ES-I3 (cell line): ENCODE measurements at regions not wholly inside any gene's neighbourhood (a gene's known extent, or its start where the extent isn't known, plus 50 kb on each side); places are given as distances from the start of the nearest gene placed in this dataset.
"Not testable (repeated sequence)": the region's sequence is repeated elsewhere in the genome, so short reads cannot be mapped to it uniquely, and the experiment has no call there.

Source experiments
- H3K36me3 ChIP-seq: 2 replicates; pipeline ENCODE4 v1.6.1; 2013; ENCODE audit warnings: mild to moderate bottlenecking, low read length, control low read depth, moderate library complexity; ENCODE audit not compliant: insufficient read depth
- H3K4me1 ChIP-seq: 2 replicates; pipeline ENCODE4 v1.6.1; 2013; ENCODE audit warnings: mild to moderate bottlenecking, control low read depth, low read length; ENCODE audit not compliant: insufficient read depth
- H3K9ac ChIP-seq: 2 replicates; pipeline ENCODE4 v1.6.1; 2013; ENCODE audit warnings: low read depth, mild to moderate bottlenecking, low read length, moderate library complexity
- H3K9me3 ChIP-seq: 2 replicates; pipeline ENCODE4 v1.6.1; 2013; ENCODE audit warnings: mild to moderate bottlenecking, low read length, moderate library complexity; ENCODE audit not compliant: control insufficient read depth, insufficient read depth

DNA sequence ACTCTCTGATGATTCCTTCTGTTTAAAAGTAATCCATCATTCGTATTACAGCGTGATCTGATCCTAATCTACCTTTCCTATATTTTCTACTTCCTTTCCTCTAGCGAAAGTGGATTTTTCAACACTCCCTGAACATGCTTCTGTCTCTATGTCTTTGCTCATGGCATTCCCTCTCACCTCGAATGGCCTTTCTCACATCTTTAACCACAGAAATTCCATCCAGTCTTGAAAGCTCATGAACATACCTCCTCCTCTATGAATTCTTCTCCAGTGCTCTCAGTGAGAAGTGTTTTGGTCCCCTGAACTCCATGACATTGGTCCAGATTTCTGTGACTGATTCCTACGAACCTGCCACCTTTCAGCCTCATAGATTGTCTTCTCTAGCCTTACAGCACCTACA is 323.2 kb downstream of the RAD51AP2 start:
- H3K4me1 ChIP-seq: no peaks in the 10 kb centered on the region
- H3K9me3 ChIP-seq: no peaks in the 10 kb centered on the region

DNA sequence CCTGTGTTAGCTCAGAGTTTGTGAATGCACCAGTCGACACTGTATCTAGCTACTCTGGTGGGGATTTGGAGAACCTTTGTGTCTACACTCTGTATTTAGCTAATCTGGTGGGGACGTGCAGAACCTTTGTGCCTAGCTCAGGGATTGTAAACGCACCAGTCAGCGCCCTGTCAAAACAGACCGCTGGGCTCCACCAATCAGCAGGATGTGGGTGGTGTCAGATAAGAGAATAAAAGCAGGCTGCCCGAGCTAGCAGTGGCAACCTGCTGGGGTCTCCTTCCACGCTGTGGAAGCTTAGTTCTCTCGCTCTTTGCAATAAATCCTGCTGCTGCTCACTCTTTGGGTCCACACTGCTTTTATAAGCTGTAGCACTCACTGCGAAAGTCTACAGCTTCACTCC is 324.2 kb downstream of the RAD51AP2 start:
- Histone ChIP-seq H3K9me3 (no peaks in the 10 kb centered on the region), H3K9ac (no peak overlapping the region; the same call in 1 of the 2 replicates), H3K4me1 (no peaks in the 10 kb centered on the region), H3K36me3 (no peaks in the 10 kb centered on the region)

More for the DNA sequence above, 323.2 kb downstream of the RAD51AP2 start:
- H3K36me3 ChIP-seq: no peaks in the 10 kb centered on the region
- H3K9ac ChIP-seq: no peak overlapping the region

DNA sequence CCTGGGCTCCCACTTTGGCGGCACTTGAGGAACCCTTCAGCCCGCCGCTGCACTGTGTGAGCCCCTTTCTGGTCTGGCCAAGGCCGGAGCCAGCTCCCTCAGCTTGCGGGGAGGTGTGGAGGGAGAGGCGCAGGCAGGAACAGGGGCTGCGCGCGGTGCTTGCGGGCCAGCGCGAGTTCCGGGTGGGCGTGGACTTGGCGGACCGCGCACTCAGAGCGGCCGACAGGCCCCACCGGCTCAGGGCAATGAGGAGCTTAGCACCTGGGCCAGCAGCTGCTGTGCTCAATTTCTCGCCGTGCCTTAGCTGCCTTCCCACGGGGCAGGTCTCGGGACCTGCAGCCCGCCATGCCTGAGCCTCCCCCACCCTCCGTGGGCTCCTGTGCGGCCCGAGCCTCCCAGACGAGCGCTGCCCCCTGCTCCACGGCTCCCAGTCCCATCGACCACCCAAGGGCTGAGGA is 324.8 kb downstream of the RAD51AP2 start:
- not testable (repeated sequence) for H3K36me3 ChIP-seq, H3K4me1 ChIP-seq, H3K9me3 ChIP-seq, H3K9ac ChIP-seq

DNA sequence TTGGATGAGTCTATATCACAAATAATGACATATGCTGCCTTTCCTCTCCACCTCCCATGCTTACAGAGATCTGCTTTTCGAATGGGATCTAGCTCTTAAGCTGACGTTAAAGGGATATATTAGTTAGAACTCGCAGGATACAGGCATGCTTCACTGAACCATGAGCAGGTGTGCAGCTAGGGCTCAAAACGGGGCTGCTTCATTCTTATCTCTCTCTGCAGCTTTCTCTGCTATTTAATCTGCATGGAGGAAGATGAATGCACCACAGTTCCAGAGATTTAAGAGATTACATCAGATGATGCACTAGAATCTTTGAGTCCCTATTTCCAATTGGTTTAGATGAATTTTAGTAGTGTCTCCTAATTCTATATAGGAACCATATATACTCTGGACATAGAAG is 327.0 kb downstream of the RAD51AP2 start:
- no peaks in the 10 kb centered on the region for H3K9me3 ChIP-seq

DNA sequence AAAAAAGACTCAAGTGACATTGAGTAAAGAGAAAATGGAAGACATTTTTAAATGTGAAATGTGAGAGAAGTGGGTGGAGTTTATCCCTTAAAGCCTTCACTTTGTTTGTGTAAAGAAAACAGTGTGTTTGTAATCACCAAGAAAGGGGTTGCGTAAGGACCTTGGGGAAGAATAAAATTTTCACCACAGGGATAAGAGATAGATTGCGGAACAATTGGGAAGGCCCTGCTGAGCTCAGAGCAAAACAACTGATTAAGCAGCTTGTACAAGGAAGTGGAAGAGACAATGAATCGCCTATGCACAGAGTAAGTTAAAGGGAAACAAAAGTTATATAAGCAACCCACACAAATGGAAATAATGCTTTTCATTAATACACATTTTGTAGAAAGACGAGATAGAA is 327.7 kb downstream of the RAD51AP2 start:
- Histone ChIP-seq H3K4me1 (no peaks in the 10 kb centered on the region), H3K9ac (no peak overlapping the region), H3K36me3 (no peaks in the 10 kb centered on the region), H3K9me3 (no peaks in the 10 kb centered on the region)

More for the DNA sequence above, 327.0 kb downstream of the RAD51AP2 start:
- no peaks in the 10 kb centered on the region for H3K4me1 ChIP-seq
- H3K36me3 ChIP-seq: no peaks in the 10 kb centered on the region
- no peak overlapping the region for H3K9ac ChIP-seq

DNA sequence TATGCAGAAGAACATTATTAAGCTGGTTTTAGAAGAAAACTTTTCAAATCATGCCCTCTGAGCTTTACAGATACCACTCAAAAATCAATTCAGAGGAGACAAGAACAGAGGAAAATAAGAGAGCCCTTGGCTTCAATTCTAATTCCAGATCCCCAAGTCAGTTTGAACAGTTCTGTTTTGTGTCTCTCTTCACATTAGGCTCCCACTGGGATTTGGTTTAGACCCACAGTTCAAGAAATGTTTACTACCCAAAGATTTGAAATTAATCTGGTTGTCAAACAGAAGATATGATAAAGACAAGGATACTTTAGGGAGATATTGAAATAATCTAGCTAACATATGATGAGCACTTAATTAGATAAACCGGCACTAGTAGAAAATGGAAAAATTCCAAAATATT is 329.5 kb downstream of the RAD51AP2 start:
- Histone ChIP-seq H3K9me3 (no peaks in the 10 kb centered on the region), H3K9ac (no peak overlapping the region), H3K36me3 (no peaks in the 10 kb centered on the region), H3K4me1 (no peaks in the 10 kb centered on the region)

DNA sequence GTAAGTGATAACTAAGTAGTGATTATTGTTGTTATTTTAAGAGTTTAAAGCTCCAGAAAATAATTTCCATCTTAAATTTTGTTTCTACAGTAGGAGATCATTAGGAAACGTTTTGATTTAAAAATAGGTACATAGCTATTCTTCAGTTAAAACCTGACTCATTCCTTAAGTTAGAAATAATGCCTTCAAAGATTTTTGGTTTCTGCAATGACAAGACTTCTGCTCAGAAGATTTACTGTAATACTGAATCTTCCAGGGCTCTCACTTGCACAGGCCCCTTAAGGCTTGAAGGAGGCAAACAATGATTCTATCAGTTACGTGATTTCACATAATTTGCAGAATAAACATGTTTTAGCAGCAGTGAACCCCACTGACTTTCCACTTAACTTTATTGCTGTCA is 333.7 kb downstream of the RAD51AP2 start:
- Histone ChIP-seq H3K9ac (no peak overlapping the region), H3K9me3 (no peaks in the 10 kb centered on the region), H3K36me3 (no peaks in the 10 kb centered on the region), H3K4me1 (no peaks in the 10 kb centered on the region)

DNA sequence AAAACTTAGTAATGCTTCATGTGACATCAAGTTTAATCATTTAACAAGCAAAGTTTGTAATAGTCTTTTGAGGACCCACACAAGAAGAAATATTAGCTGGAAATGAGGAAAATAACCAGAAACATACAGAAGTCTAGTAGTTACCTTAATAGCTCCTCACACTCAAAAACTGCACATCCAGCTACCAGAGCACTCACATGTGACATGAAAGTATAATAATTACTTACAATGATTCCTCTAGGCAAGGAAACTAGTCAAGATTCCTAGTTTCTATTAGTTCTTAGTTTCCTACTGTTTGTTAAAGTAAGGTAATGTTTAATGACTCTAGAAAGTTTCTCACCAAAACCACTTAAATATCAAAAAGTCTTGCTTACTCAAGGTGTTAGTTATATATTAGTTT is 335.8 kb downstream of the RAD51AP2 start:
- no peak overlapping the region for H3K9ac ChIP-seq
- H3K36me3 ChIP-seq: no peaks in the 10 kb centered on the region
- H3K9me3 ChIP-seq: no peaks in the 10 kb centered on the region
- H3K4me1 ChIP-seq: no peaks in the 10 kb centered on the region

DNA sequence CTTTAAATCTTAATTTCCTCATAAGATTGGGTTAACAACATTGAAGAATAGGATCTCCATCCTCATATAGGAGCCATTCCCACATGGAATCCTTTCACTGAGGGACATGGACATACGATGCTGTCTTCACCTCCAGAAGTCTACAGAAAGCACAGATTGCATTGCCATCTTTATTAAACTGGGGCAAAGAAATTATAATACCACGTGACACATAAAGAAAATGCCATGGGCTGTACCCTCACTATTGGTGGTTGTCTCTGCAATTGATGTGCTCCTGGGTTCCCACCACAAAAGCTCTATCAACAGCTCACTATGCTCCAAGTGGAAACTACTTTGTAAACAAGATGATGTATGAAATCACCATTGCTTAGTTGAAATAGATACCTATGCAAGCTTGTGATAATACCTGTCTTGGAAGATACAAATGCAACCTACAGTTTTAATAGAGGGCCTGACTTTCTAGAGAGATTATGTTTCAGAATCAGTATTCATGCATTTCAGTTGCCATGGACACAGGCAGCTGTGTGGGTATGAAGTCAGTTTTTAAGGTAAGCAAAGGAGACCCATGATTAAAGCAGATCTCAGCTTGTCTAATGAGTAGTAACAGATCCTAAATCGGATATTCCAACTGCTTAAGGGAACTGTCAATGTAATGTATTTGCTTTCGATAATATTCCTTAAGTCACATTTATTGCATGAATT is 337.0 kb downstream of the RAD51AP2 start:
- no peak overlapping the region for H3K9ac ChIP-seq
- no peaks in the 10 kb centered on the region for H3K4me1 ChIP-seq
- no peaks in the 10 kb centered on the region for H3K9me3 ChIP-seq
- no peaks in the 10 kb centered on the region for H3K36me3 ChIP-seq

DNA sequence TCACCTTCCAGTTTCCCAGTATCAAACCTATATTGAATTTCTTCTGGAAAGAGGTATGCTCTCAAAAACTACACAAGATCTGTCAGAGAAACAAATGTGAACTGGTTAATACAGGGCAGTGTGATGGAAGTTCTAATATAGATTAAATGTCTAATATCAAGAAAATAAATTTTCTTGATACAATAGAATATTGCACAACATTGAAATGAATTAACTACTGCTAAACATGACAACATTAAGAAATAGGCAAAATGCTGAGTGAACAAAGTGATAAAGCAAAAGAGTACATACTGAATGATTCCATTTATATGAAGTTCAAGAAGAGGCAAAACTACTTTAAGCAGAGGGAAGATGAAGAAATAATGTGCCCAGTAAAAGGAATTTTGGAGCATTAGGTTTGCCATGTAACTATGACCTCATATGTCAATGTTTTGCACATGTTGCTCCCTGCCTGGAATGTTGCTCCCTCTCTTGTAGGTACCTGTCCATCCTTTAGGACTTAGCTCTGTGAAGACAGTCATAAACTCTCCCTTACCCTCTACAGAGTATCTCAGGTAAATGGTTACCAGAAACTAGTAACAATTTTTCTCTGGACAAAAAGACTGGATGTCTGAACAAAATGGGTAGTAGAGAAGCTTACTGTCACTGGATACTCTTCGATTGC is 339.0 kb downstream of the RAD51AP2 start:
- no peaks in the 10 kb centered on the region for H3K4me1 ChIP-seq
- no peaks in the 10 kb centered on the region for H3K9me3 ChIP-seq
- no peaks in the 10 kb centered on the region for H3K36me3 ChIP-seq
- no peak overlapping the region for H3K9ac ChIP-seq

DNA sequence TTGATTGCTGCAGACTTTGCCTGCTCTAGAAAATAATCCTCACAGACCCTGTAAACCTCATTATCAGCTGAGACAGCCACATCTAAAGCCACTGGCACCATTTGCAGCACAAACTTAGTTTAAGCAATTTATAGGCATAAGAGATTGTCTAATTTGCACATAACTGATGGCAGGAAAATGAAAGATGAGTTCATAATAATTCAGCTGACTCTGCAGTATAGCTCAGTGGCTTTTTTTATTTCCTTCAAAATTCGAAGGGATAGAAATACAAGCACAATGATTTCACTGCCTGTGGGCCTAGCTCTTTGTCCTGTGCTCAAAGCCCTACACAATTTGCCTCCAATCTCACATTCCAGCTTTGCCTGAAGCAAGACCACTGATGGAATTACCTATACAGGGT is 341.2 kb downstream of the RAD51AP2 start:
- Histone ChIP-seq H3K9me3 (no peaks in the 10 kb centered on the region), H3K4me1 (no peaks in the 10 kb centered on the region), H3K36me3 (no peaks in the 10 kb centered on the region), H3K9ac (no peak overlapping the region)

DNA sequence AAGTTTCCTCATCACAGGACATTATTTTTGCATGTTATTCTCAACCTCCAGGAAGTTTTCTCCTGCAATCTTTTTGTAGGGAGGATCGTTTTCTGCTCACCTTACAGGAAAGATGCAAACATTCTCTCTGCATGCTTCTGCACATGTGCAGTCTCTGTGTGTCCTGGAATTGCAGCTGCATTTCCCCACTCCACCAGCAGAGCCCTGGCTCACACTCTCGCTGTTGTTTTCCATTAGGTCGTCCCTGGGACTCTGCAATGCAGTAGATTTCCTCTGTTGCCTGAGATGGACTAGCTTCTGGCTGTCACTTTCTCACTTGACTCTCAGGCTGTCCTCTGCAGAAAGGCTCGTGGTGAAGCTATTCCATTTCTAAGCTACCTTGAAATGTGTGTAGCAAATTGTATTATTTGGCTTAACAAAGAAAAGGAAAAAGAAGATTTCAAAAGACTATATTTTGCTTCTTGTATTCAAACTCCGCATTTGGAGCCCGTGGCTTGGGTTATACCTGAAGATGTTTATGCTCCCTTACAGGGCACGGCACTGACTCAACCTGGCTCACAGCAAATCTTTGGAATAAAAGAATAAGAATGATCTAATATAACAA is 346.7 kb downstream of the RAD51AP2 start:
- no peaks in the 10 kb centered on the region for H3K36me3 ChIP-seq
- no peak overlapping the region for H3K9ac ChIP-seq
- no peaks in the 10 kb centered on the region for H3K4me1 ChIP-seq
- no peaks in the 10 kb centered on the region for H3K9me3 ChIP-seq

DNA sequence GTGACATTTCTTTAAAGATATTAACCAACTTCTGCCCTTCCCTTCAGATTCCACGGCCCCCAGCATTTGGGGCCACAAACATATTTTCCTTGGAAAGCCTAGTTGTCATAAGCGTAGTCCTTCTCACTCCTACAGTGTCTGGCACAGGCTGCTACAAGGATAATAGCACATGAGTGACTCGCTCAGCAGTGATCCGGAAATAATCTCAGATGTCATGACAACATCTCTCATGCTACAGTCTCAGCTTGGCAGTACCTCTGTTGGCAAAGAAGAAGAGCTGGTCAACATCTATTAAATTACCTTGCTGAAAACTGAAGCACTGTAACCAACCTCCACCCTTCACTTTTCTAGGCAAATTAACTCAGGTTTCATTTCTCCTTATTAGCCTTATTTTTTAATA is 351.7 kb downstream of the RAD51AP2 start:
- no peaks in the 10 kb centered on the region for H3K4me1 ChIP-seq
- H3K9me3 ChIP-seq: no peaks in the 10 kb centered on the region
- H3K36me3 ChIP-seq: no peaks in the 10 kb centered on the region
- H3K9ac ChIP-seq: no peak overlapping the region

DNA sequence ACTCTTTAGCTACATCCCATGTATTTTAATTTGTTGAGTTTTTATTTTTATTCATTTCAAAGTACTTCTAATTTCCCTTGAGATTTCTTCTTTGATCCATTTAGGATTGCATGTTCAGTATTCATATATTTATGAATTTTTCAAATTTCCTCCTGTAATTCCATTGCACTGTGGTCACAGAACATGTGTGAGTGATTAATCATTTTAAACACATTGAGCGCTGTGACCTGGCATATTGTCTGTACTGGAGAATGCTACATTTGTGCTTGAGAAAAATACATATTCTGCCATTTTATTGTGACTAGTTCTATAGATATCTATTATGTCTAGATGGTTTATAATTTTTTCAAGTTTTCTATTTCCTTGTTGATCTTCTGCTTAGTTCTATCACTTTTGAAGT is 353.7 kb downstream of the RAD51AP2 start:
- Histone ChIP-seq H3K9ac (no peak overlapping the region), H3K9me3 (no peaks in the 10 kb centered on the region), H3K4me1 (no peaks in the 10 kb centered on the region), H3K36me3 (no peaks in the 10 kb centered on the region)

DNA sequence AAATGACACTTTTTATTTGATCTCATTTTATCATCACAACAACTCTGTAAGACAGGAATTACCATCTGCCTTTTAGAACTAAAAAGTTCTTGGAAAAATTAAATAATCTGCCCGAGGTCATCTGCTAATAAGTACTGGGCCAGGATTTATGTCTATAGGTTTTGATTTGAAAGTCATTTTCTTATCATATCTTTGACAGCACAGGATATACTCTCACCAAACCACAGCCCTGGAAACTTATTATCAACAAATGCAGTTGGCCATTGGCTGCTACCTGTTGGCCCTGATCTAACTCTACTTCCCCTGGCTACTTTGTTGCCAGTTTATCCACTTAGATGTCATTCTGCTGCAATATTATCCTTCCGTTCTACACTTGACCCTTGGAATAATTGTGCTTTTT is 354.6 kb downstream of the RAD51AP2 start:
- no peaks in the 10 kb centered on the region for H3K4me1 ChIP-seq

More for the DNA sequence above, 354.6 kb downstream of the RAD51AP2 start:
- Histone ChIP-seq H3K9me3 (no peaks in the 10 kb centered on the region), H3K36me3 (no peaks in the 10 kb centered on the region), H3K9ac (no peak overlapping the region)
